ENCODE measurements at regions not wholly inside any gene's neighbourhood (a gene's known extent, or its start where the extent isn't known, plus 50 kb on each side); places are given as distances from the start of the nearest gene placed in this dataset.

GRCh38 chrX:118167361-118167760 is 50.8 kb upstream of the KLHL13 start:
- no peak for DNase-seq (ENCODE audit: low read depth)
- no peak for TF ChIP-seq CTCF (IDR thresholded peaks at IDR 0.05; ENCODE audit: insufficient read depth, low read depth, low read length, missing control alignments)
- no peak overlapping the region for H3K4me3 ChIP-seq (ENCODE audit: low read length)

- no peak for DNase-seq (ENCODE audit: low read depth)
- no peak for TF ChIP-seq CTCF (IDR thresholded peaks at IDR 0.05; ENCODE audit: insufficient read depth, low read depth, low read length, missing control alignments)
- no peak overlapping the region for H3K4me3 ChIP-seq (ENCODE audit: low read length)
Observed at GRCh38 chrX:118171356-118171755, 54.7 kb upstream of the KLHL13 start.

- H3K4me3 ChIP-seq (ENCODE audit: low read length), result no peak overlapping the region
- TF ChIP-seq CTCF (IDR thresholded peaks at IDR 0.05; ENCODE audit: insufficient read depth, low read depth, low read length, missing control alignments), result no peak
- no peak for DNase-seq (ENCODE audit: low read depth)
Observed at GRCh38 chrX:118174516-118175098, 58.0 kb upstream of the KLHL13 start.

- H3K4me3 ChIP-seq (ENCODE audit: low read length), result no peak overlapping the region
- TF ChIP-seq CTCF (IDR thresholded peaks at IDR 0.05; ENCODE audit: insufficient read depth, low read depth, low read length, missing control alignments), result no peak
- DNase-seq (ENCODE audit: low read depth), result no peak
Observed at GRCh38 chrX:118177708-118178107, 61.1 kb upstream of the KLHL13 start.

GRCh38 chrX:118178450-118178849 is 61.8 kb upstream of the KLHL13 start:
- TF ChIP-seq CTCF (IDR thresholded peaks at IDR 0.05; ENCODE audit: insufficient read depth, low read depth, low read length, missing control alignments), result no peak
- no peak overlapping the region for H3K4me3 ChIP-seq (ENCODE audit: low read length)
- DNase-seq (ENCODE audit: low read depth), result no peak

- no peak for TF ChIP-seq CTCF (IDR thresholded peaks at IDR 0.05; ENCODE audit: insufficient read depth, low read depth, low read length, missing control alignments)
- H3K4me3 ChIP-seq (ENCODE audit: low read length), result no peak overlapping the region
- no peak for DNase-seq (ENCODE audit: low read depth)
Observed at GRCh38 chrX:118179161-118179560, 62.6 kb upstream of the KLHL13 start.

GRCh38 chrX:118179718-118180117 is 63.1 kb upstream of the KLHL13 start:
- TF ChIP-seq CTCF (IDR thresholded peaks at IDR 0.05; ENCODE audit: insufficient read depth, low read depth, low read length, missing control alignments), result no peak
- DNase-seq (ENCODE audit: low read depth), result no peak
- H3K4me3 ChIP-seq (ENCODE audit: low read length), result no peak overlapping the region
